OCI-LY3 (cell line): ENCODE measurements at regions not wholly inside any gene's neighbourhood (a gene's known extent, or its start where the extent isn't known, plus 50 kb on each side); places are given as distances from the start of the nearest gene placed in this dataset.

Experiments
- EZH2phosphoT487 ChIP-seq: fragments of 200-600 bp; shearing (Covaris generic); IDR thresholded peaks from 2 replicates; pipeline ENCODE4 v1.6.1; 2018; ENCODE audit warnings: antibody characterized with exemption, mixed run types, low read depth
- TF ChIP-seq, protein P1 (sequence below): fragments of 200-600, 300-600 bp; sonication (generic); IDR thresholded peaks from 2 replicates; pipeline ENCODE4 v1.5.1; 2014; ENCODE audit warnings: antibody characterized with exemption, low read length, low read depth

DNA sequence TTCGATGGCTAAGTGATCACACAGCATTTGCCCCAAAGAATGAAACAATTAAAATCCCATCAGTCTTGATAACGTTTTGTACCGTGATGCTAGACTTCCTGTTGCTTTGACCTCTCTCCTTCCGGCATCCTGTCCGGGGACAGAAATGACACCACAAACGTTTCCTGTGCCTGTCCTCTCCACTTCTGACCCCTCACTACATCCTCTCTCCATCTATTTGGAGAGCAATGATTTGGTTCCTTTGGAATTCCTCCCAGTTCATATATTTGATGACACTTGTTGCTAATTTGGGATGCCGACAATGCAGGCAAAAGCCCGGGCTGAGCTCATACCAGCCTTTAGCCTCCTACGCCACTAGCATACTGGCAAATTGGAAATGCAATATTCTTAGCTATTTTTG lies 151.2 kb upstream of the CCDC68 start:
- TF ChIP-seq, protein P1, sequence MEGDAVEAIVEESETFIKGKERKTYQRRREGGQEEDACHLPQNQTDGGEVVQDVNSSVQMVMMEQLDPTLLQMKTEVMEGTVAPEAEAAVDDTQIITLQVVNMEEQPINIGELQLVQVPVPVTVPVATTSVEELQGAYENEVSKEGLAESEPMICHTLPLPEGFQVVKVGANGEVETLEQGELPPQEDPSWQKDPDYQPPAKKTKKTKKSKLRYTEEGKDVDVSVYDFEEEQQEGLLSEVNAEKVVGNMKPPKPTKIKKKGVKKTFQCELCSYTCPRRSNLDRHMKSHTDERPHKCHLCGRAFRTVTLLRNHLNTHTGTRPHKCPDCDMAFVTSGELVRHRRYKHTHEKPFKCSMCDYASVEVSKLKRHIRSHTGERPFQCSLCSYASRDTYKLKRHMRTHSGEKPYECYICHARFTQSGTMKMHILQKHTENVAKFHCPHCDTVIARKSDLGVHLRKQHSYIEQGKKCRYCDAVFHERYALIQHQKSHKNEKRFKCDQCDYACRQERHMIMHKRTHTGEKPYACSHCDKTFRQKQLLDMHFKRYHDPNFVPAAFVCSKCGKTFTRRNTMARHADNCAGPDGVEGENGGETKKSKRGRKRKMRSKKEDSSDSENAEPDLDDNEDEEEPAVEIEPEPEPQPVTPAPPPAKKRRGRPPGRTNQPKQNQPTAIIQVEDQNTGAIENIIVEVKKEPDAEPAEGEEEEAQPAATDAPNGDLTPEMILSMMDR: no peak
- TF ChIP-seq EZH2phosphoT487: no peak
